Stimulated activated CD8-positive, alpha-beta memory T cell treated with anti-CD3 and anti-CD28 coated beads, Interleukin-4, amount 100 ng/mL, for 24 hours (primary cell): ENCODE measurements at regions not wholly inside any gene's neighbourhood (a gene's known extent, or its start where the extent isn't known, plus 50 kb on each side); places are given as distances from the start of the nearest gene placed in this dataset.
"Not testable (repeated sequence)": the region's sequence is repeated elsewhere in the genome, so short reads cannot be mapped to it uniquely, and the experiment has no call there.

Experiments used
- DNase-seq: peaks from one replicate; pipeline ENCODE4 v3.0.0-alpha.2; 2020; ENCODE audit warnings: low read depth

DNA sequence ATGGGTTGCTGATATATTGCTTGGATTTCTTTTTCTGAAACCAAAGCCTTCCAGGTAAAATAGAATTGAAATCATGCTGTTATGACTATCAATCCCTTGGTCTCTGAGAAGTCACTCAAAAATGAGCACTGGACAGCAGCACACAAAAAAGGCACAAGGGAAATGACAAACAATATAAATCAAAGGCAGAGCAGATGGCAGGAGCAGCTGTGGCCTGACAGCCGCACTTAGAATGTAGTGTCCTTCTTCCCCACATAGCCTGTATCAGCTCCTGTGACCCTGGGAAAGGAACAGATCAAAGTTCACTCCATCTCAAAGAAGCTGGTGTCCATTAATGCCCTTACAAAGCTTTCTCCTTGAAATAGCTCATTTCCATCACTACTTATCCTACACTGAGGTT lies 326.7 kb downstream of the SUCLG1 start:
- DNase-seq = no peak

DNA sequence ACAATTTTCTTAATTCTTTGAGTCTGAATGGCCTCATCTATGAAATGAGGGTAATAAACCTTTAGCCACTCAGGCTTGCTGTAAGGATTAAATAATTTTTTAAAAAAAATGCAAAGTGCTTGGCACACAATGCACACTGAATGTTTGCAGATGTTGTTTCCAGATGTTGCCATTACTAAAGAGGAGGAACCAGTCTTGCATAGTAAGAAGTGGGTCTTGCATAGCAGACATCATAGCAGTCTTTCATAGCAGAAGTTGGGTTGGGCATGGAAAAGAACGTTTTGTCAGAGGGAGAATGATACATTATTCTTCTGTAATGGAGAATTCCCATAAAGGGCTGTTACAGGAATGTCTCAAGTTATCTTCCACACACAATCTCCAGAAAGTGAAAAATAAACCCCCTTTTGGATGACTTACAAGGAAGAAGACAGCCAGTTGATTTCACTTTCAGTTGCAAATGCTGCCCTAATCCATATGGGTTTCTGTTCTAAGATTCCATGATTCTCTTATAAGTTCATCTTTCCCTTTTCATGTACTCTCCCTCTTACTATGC lies 327.7 kb downstream of the SUCLG1 start:
- DNase-seq = no peak

DNA sequence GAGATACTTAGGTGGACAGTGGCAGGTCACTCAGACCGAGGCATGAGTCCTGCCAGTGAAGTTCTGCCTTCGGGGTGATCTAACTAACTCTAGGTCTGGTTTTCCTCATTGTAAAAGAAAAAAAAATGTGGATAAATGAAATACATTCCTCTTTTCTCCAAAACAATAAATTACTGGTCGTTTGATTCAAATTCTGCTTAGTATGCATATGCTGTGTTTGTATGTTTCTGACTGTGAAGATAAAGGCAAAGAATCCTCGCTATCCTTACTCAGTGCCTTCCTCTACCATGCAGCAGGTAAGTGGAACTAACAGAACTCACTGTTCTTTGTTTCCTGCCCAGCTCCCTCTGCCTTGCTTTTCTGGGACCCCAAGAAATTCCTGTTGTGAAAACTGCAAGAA lies 330.1 kb downstream of the SUCLG1 start:
- DNase-seq = no peak

DNA sequence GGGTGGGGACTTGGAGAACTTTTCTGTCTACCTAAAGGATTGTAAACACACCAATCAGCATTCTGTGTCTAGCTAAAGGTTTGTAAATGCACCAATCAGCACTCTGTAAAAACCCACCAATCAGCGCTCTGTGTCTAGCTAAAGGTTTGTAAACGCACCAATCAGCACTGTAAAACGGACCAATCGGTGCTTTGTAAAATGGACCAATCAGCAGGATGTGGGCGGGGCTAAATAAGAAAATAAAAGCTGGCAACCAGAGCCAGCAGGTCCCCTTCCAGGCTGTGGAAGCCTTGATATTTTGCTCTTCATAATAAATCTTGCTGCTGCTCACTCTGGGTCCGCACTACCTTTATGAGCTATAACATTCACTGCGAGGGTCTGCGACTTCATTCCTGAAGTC lies 331.3 kb downstream of the SUCLG1 start:
- DNase-seq = not testable (repeated sequence)

DNA sequence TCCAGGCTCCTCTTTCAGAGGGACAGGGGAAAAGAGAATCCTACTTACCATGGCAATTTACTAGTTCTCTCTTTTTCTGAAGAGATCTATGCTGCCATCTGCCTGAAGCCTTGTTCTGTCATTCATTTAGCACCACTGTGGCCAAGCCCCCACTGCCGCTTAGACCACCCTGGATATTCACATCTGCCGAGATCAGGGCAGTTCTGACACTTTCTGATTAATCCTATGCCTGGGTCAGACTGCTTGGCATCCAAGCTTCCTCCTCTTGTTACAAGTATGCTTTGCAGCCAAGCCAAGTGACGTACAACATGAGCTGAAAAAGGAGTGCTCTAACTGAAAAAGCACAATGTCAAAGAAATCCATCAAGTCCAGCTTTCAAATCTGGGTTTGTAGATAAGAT lies 332.6 kb downstream of the SUCLG1 start:
- DNase-seq = no peak

DNA sequence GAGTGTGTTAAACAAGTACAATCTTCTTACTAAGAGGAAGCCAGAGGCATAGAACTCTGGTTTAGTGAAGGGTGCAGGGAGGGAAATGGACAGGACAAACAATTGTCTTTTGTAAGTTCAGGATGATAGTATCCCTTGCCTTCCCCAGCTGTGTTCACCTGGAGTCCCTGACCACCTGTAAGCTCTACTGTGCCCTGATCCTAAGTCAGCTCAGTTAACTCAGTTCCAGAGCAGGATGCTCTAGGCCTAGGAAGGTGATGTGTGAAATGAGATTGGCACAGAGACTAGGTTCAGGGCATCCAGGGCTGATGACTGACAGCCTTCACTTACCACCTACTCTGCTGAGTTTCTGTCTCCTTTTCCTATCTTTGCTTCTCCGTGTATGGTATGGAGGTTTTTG lies 333.0 kb downstream of the SUCLG1 start:
- no peak for DNase-seq

DNA sequence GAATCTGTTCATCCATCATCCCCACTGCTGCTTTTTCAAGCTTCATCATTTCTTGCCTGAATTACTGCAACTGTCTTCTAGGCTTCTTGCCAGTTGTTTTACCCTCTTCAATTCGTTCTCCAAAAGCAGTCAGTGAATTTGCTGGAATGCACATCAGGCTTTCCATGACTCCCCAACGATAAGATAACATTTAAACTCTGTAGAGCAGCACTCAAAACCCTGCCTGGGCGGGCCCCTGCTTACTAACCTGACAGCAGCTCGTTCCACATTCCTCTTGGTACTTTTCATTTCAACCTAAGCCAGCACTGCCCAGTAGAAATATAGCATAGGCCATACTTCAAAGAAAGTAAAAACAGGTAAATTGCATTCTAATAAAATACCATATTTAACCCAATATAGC lies 342.9 kb downstream of the SUCLG1 start:
- no peak for DNase-seq

DNA sequence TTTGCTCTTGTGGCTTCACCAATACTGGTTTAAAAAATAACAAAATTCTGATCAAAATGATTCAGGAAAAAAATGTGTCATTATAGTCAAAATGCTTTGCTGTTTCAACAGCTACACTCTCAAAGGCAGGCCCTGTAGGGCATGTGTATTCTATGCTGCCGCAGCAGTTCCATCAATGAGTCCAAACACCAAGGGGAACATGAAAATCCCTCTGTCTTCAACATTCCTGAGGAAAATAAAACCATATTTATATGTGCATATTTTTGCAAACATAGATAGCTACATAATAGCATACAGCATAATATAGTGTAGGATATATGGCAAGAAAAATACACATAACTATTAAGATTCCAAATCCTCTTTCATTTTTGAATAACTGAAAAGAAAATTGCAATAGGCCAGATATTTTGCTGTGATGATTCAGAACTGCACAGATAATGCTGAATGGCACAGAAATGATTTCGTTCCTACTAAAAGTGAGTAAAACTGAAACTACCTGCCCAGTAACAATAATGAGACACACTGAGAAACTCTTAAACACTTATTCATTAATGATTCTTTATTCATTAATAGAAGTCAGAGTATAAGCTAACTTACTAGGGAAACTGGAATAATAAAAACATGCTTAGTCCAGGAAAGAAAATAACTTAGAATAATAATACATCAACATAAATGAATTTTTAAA lies 343.8 kb downstream of the SUCLG1 start:
- DNase-seq = no peak

DNA sequence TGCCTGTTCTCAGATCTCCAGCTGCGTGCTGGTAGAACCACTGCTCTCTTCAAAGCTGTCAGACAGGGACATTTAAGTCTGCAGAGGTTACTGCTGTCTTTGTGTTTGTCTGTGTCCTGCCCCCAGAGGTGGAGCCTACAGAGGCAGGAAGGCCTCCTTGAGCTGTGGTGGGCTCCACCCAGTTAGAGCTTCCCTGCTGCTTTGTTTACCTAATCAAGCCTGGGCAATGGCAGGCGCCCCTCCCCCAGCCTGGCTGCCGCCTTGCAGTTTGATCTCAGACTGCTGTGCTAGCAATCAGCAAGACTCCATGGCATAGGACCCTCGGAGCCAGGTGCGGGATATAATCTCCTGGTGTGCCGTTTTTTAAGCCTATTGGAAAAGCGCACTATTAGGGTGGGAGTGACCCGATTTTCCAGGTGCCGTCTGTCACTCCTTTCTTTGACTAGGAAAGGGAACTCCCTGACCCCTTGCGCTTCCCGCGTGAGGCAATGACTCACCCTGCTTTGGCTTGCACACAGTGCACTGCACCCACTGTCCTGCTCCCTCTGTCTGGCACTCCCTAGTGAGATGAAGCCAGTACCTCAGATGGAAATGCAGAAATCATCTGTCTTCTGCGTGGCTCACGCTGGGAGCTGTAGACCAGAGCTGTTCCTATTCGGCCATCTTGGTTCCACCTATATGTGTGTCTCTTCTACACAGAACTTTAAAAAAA lies 355.1 kb downstream of the SUCLG1 start:
- not testable (repeated sequence) for DNase-seq

DNA sequence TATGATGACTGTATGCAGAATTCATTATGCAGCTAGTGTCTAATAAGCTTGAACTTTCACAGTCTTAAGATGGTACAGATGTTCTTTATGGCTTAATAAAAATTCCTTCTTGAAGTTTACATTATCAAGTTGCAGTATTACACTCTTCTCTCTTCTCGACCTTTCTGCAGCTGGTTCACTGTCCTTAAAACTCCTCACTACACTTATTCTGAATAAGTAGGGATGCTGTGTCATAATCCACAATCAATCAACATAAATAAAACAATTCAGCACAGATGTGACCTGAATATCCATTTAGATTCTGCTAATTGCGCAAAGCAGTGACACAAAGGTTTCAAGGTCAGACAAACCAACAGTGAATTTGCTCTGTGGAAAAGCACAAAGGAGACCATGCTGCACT lies 356.8 kb downstream of the SUCLG1 start:
- no peak for DNase-seq

DNA sequence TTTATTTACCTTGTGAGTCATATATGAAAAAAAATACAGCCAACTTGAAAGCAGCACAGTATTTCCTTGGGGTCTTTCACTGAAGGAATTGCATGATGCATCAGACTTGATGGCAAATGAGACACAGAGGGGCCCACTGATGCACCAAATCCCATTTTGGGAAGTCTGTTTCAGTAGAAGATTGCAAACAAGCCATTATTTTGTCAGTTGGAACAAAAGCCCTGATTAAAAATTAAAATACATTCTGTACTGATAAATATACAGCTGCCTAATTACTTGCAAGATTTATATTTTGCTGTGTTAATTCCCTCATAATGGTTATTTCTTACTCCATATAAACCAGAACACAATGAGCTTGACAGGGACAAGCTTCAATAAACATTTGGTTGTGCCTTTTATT lies 370.4 kb downstream of the SUCLG1 start:
- DNase-seq = no peak

DNA sequence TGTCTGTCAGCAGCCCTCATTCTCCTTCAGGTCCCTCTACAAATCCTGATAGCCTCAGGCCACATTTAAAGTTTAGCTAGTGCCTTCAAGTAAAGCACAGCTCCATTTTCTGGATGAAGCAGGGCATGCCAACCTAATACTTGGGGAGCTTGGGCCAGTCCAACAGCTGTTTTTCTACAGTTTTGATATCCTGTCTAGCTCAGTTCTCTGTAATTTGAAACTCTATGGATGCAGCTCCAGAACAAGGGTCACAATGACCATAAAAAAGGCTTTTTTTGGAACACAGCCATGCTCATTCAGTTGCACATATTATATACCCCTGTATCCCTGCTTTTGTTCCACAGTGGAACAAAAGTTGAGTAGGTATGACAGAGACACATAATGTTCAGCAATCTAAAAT lies 373.5 kb downstream of the SUCLG1 start:
- DNase-seq = no peak

DNA sequence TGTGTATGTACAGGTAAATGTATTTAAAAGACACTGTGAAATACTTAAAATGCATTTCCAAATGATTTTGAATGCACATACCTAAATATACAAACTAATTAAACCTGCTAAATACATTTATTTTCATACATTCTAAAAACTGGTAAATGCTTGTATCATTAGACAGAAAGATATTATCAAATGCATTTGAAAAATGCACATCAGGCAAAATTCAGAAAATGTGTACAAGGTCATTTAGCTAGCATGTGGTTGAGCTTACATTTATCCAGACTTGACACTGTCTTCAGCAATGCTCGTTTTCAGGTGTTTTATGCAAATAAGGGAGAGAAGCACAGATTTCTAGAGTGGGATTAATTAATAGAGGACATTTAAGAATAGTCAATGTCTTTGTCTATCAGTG lies 374.2 kb downstream of the SUCLG1 start:
- DNase-seq = no peak

DNA sequence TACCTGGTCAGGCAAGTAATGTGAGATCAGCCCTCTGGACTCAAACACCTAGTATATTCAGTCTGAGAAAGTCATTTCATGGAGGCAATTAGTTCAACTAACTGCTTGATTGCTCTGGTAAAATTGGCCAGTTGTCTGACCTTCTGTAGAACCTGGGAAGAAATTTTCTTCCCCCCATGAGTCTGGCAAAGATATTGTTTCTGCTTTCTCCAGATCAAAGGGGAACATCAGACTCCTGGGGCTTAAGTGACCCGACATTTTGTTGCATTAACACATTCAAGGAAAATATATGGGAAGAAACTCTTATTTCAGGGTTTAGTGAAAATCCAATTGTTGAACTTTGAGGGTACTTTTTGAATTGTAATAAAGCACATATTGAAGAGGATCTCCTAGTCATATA lies 375.1 kb downstream of the SUCLG1 start:
- DNase-seq = no peak

DNA sequence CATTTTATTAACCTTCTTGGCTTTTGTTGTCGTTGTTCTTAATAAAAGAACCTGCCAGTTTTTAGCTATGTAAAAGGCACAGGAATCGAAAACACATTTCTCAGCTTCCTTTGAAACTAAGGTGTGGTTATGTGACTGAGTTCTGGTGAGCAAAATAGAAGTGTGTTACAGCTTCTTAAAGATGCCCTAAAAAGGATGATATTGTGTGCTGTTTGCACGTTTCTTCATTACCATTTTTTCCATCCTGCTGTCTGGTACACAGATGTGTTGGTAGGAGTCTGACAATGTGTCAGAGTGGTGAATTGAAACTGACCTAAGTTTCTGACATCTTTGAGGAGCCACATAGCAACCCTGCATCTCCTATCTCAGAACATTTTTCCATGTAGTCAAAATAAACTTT lies 380.6 kb downstream of the SUCLG1 start:
- DNase-seq = no peak

DNA sequence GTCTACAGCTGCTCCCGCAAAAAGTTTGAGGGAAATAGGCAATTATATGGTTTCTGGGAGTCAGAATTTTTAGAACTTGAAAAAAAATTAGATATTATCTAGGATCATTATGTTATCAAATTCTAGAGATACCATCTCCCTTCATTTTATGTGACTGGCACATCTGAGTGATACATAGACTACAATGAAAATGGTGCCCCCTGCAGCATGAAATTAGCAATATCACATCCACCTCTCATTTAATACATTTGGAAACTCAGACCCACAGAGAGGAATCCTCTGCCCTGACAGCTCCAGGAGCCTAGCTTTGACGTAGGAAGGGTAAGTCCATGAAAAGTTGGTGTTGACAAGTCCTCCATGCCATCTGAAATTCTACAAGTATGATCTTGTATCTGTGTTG lies 381.6 kb downstream of the SUCLG1 start:
- DNase-seq = no peak

DNA sequence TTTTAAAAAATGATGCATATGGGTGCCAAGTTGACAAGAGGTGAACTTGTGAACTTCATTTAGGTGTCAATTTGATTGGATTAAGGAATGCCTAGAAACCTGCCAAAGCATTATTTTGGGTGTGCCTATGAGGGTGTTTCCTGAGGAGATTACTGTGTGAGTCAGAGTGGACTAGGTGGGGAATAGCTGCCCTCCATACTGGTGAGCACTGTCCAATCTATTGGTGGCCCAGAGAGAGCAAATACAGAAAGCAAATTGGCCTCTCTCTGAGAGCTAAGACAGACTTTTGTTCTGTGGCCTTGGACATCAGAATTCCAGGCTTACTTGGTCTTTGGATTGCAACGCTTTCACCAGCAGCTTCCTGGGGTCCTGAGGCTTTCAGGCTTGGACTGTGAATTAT lies 388.0 kb downstream of the SUCLG1 start:
- no peak for DNase-seq

DNA sequence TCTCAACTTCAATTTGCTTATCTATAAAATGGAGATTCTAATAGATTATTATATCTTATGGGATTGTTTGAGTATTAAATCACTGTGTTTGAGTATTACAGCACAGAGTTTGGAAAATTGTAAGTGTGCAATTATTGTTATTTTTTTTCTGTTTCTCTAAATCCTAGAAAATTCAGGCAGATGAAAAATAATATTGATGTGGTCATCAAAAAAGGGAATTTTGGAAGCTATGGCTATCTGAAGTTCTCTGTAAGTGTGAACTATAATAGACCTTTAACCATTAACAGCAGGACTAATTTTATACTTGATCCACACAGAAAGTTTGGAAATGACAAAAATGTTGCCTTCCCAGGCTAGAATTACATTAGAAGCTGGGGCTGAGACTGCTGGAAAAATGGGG lies 393.2 kb downstream of the SUCLG1 start:
- no peak for DNase-seq

DNA sequence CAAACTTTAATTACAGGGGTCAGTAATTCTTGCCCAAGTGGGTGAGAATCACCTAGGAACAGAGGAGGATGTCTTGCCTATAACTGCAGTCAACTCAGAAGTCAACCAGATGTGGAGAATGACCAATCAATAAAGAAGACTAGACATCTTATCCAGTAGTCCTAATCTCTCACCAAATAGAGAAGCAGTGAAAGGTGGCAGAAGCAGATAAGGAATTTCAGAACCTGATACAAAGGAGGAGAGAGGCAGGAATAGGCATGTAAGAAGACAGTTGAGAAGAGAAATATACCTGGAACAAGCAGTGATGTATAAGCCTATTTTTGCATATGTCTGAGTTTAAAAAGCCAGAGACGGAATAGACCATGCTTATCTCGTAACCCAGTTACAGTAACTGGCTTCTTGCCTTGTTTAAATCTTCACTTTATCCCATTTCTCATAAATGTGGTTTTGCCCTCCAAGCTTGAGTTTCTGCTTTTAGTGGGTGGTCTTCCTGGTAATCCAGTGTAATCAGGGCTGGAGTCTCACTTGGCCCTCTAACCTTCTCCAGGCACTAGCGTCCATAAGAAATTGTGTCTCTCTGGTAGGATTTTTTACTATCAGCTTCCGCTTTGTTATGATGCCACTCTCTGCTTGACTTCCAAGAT lies 401.0 kb downstream of the SUCLG1 start:
- no peak for DNase-seq

DNA sequence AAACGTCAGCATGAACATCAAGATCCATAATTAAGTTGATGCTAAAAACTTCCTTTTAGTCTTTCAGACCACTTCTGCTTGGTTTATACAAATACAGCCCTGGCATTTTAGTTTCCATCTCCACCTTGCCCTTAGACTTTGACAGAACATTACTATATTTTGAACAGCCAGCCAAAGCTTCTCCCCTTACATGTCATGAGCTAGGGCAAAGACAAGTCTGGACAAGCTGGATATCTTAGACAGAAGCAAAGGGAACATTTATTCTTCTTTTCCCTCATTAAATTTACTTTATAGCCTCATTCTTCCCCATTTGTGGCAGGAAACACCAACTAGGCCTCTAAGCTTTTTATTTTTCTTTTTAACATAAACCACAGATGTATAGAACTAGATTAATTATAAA lies 403.3 kb downstream of the SUCLG1 start:
- no peak for DNase-seq

DNA sequence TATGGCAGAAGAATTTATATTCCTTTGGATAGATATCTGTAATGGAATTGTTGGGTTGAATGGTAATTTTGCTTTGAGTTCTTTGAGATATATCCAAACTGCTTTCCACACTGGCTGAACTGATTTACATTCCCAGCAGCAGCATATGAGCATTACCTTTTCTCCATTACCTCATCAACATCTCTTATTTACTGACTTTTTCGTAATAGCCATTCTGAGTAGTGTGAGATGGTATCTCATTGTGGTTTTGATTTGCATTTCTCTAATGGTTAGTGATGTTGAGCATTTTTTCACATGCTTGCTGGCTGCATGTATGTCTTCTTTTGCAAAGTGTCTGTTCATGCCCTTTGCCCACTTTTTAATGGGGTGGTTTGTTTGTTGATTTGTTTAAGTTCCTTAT lies 404.5 kb downstream of the SUCLG1 start:
- DNase-seq = not testable (repeated sequence)

DNA sequence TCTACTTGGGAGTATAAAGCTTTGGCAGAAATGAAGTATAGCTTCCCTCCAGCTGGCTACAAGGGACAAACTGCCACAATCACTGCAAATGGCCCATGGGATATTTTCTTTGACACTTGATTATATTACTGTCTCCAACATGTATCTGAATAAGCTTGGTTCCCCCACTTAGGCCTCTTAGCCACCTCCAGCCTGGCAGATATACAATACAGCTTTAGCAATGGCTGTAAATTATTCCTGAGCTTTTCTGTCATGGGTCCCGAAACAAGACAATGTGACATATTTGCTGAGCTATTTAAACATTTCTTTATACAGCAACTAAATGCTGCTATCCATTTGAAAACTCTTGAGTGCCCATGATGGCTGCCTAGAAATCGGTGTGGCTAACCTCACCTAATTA lies 406.2 kb downstream of the SUCLG1 start:
- DNase-seq = no peak

DNA sequence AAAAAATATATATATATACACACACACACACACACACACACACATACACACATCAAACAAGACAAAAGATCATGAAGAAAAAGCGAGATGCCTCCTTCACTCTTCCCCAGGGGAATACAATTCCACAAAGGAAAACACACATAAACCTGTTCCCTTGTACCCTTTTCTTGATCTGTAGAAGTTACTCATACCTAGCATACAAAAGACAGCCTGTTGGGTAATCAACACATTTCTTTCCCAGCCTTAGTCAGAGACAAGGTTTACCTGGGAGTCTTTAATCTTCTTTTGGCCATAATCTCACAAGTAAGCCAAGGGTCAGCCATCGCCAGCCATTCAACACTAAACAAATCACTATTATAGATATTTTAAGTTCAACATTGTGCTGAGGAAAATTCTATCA lies 407.0 kb downstream of the SUCLG1 start:
- no peak for DNase-seq
